PC-9 (cell line): ENCODE measurements at regions not wholly inside any gene's neighbourhood (a gene's known extent, or its start where the extent isn't known, plus 50 kb on each side); places are given as distances from the start of the nearest gene placed in this dataset.
A peak's percentile ranks its signal among the peaks of the same experiment; 100 is the strongest.

Experiments
- BruUV-seq: library from RNA; stranded (reverse); fragments of 400-500 nt; replicated peaks from 2 replicates; lab custom pipeline; 2021; lab: Mats Ljungman, UMichigan
- CTCF ChIA-PET: fragments of 300-600 bp; sonication (Branson Sonifier 250); formaldehyde crosslinking; loops from one replicate; lab custom pipeline; 2022; ENCODE audit warnings: antibody characterized with exemption; lab: Charles Lee
- POLR2A ChIA-PET: fragments of 300-600 bp; sonication (Branson Sonifier 250); formaldehyde crosslinking; loops from one replicate; lab custom pipeline; 2022; ENCODE audit warnings: antibody characterized with exemption; ENCODE audit not compliant: unreplicated experiment; lab: Charles Lee
- DNase-seq, 2 experiments: peaks; one replicate each; pipeline versions ENCODE4 v3.0.0 to v3.0.0-alpha.2; 2015 to 2022; ENCODE audit warnings: mixed read lengths in 1 of 2
- H2AFZ ChIP-seq: fragments of 200-600 bp; sonication (generic); 2 replicates; pipeline ENCODE4 v1.8.1; 2017; ENCODE audit warnings: antibody characterized with exemption
- H3F3A ChIP-seq: fragments of 200-600 bp; sonication (generic); 2 replicates; pipeline ENCODE4 v1.8.1; 2017; ENCODE audit warnings: antibody characterized with exemption, mild to moderate bottlenecking, low read depth; ENCODE audit not compliant: insufficient read depth
- H3K27ac ChIP-seq: fragments of 200-600 bp; sonication (generic); 2 replicates; pipeline ENCODE4 v1.6.1; 2016; ENCODE audit warnings: mixed run types
- H3K27me3 ChIP-seq: fragments of 200-600 bp; sonication (generic); 2 replicates; pipeline ENCODE4 v1.6.1; 2016; ENCODE audit warnings: low read depth, mixed run types; ENCODE audit not compliant: insufficient read depth
- H3K36me3 ChIP-seq: fragments of 200-600 bp; sonication (generic); 2 replicates; pipeline ENCODE4 v1.6.1; 2016; ENCODE audit warnings: low read depth, mixed run types
- H3K4me1 ChIP-seq: fragments of 200-600 bp; sonication (generic); replicated peaks from 2 replicates; pipeline ENCODE4 v1.6.1; 2016; ENCODE audit warnings: mixed run types; ENCODE audit not compliant: insufficient read depth
- H3K4me2 ChIP-seq: fragments of 200-600 bp; sonication (generic); 2 replicates; pipeline ENCODE4 v1.6.1; 2017; ENCODE audit warnings: mixed run types
- H3K4me3 ChIP-seq: fragments of 200-600 bp; sonication (generic); 2 replicates; pipeline ENCODE4 v1.6.1; 2016; ENCODE audit warnings: mixed run types
- H3K79me2 ChIP-seq: fragments of 200-600 bp; sonication (generic); 2 replicates; pipeline ENCODE4 v1.6.1; 2017; ENCODE audit warnings: low read depth, mixed run types
- H3K9me2 ChIP-seq: fragments of 200-600 bp; sonication (generic); 2 replicates; pipeline ENCODE4 v1.8.1; 2017; ENCODE audit warnings: mild to moderate bottlenecking; ENCODE audit not compliant: insufficient read depth
- H3K9me3 ChIP-seq: fragments of 200-600 bp; sonication (generic); 2 replicates; pipeline ENCODE4 v1.8.1; 2016; ENCODE audit warnings: low read depth; ENCODE audit not compliant: insufficient read depth
- H4K20me1 ChIP-seq: fragments of 200-600 bp; sonication (generic); 2 replicates; pipeline ENCODE4 v1.8.1; 2017; ENCODE audit not compliant: insufficient read depth
- EZH2 ChIP-seq: fragments of 200-600 bp; sonication (generic); IDR thresholded peaks from 2 replicates; pipeline ENCODE4 v1.8.0; 2017; ENCODE audit warnings: antibody characterized with exemption, low read depth
- intact Hi-C: fragments of 100-400 bp; cut with micrococcal nuclease; formaldehyde crosslinking; loops from one replicate; pipeline ENCODE4 v1.10.0; 2022; ENCODE audit not compliant: unreplicated experiment
- TF ChIP-seq, protein P1 (sequence below): fragments of 200-600 bp; sonication (generic); conservative IDR thresholded peaks from 2 replicates; pipeline ENCODE4 v1.6.1; 2017; ENCODE audit warnings: mixed run types, antibody characterized with exemption, mild to moderate bottlenecking, moderate library complexity

DNA sequence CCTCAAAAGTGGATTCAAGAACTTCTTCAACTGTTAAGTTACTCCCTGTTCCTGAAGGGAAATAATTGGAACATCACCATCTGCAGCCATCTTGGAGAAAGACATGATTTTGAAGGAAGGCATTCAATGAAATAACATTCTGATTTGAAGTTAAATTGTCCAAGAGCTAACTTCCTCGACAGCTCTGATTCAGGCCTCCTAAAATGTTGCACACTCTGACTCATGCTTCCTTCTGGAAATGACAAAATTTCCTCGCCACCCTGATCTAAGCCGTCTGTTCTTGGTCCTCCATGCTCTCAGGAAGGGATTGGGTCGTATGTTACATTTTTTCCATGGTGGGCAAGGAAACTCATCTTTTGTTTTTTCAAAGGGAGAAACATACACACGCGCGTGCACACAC, 496.9 kb upstream of the DIPK2B start:
- H3K27ac ChIP-seq, result no peak overlapping the region
- no peak for TF ChIP-seq EZH2
- TF ChIP-seq, protein P1, sequence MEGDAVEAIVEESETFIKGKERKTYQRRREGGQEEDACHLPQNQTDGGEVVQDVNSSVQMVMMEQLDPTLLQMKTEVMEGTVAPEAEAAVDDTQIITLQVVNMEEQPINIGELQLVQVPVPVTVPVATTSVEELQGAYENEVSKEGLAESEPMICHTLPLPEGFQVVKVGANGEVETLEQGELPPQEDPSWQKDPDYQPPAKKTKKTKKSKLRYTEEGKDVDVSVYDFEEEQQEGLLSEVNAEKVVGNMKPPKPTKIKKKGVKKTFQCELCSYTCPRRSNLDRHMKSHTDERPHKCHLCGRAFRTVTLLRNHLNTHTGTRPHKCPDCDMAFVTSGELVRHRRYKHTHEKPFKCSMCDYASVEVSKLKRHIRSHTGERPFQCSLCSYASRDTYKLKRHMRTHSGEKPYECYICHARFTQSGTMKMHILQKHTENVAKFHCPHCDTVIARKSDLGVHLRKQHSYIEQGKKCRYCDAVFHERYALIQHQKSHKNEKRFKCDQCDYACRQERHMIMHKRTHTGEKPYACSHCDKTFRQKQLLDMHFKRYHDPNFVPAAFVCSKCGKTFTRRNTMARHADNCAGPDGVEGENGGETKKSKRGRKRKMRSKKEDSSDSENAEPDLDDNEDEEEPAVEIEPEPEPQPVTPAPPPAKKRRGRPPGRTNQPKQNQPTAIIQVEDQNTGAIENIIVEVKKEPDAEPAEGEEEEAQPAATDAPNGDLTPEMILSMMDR, result no peak

DNA sequence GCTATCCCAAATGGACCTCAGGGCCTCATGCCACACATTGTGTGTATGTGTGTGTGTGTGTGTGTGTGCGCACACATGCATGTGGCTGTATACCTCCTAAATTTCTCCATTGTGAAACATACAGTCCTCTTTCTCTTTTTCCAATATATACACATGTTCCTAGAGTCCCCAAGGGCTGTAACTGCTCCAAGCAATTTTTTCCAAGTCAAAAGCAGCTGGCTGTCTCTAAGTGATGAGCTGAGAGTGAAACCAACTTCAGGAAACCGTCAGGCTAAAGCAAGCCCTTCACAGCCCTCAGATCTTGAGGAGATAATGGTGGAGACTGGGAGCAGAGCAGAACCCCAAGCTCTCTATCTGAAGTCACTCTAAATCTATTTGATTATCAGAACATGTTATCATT, 496.1 kb upstream of the DIPK2B start:
- Histone ChIP-seq H3K27me3 (no peaks in the 10 kb centered on the region), H3K9me2 (no peaks in the 10 kb centered on the region), H3K4me1 (no peaks in the 10 kb centered on the region), H3K4me2 (no peak overlapping the region), H2AFZ (no peak overlapping the region), H3K9me3 (no peaks in the 10 kb centered on the region), H3K79me2 (no peaks in the 10 kb centered on the region), H3K27ac (no peak overlapping the region), H3K36me3 (no peaks in the 10 kb centered on the region), H3K4me3 (no peak overlapping the region), H4K20me1 (no peaks in the 10 kb centered on the region), H3F3A (no peaks in the 10 kb centered on the region)
- DNase-seq, result no peak
- intact Hi-C loops, result no loop called here
- BruUV-seq, result no TSS peak
- POLR2A ChIA-PET, result no interaction called here
- CTCF ChIA-PET, result no interaction called here
- TF ChIP-seq, protein P1, result no peak
- no peak for TF ChIP-seq EZH2

More for the DNA sequence above, 496.9 kb upstream of the DIPK2B start:
- DNase-seq, result peak in 1 of 2 experiments; percentile 44
- Histone ChIP-seq H3K79me2 (no peaks in the 10 kb centered on the region), H3K4me1 (no peaks in the 10 kb centered on the region), H3F3A (no peaks in the 10 kb centered on the region), H2AFZ (no peak overlapping the region), H3K27me3 (no peaks in the 10 kb centered on the region), H4K20me1 (no peaks in the 10 kb centered on the region), H3K36me3 (no peaks in the 10 kb centered on the region), H3K4me3 (no peak overlapping the region), H3K9me2 (no peaks in the 10 kb centered on the region), H3K9me3 (no peaks in the 10 kb centered on the region), H3K4me2 (no peak overlapping the region)
- CTCF ChIA-PET, result no interaction called here
- no TSS peak for BruUV-seq
- POLR2A ChIA-PET, result no interaction called here
- intact Hi-C loops, result no loop called here

DNA sequence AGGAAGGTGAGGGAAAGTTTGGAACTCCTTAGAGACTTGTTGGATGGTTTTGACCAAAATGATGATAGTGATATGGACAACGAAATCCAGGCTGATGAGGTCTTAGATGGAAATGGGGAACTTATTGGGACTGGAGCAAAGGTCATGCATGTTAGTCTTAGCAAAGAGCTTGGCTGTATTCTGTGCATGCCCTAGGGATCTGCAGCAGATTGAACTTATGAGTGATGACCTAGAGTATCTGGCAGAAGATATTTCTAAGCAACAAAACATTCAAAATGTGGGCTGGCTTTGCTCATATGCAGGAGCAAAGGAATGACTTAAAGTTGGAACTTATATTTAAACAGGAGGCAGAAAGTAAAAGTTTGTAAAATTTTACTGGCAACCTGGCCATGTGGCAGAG, 489.3 kb upstream of the DIPK2B start:
- Histone ChIP-seq H3K4me2 (no peak overlapping the region), H3K27ac (no peak overlapping the region), H2AFZ (no peak overlapping the region), H3K9me2 (no peaks in the 10 kb centered on the region), H3F3A (no peaks in the 10 kb centered on the region), H3K27me3 (no peaks in the 10 kb centered on the region), H3K9me3 (no peaks in the 10 kb centered on the region), H3K36me3 (no peaks in the 10 kb centered on the region), H3K79me2 (no peaks in the 10 kb centered on the region), H3K4me1 (no peaks in the 10 kb centered on the region), H4K20me1 (no peaks in the 10 kb centered on the region), H3K4me3 (no peak overlapping the region)
- ChIA-PET CTCF (no interaction called here), POLR2A (no interaction called here)
- intact Hi-C loops, result no loop called here
- BruUV-seq, result no TSS peak
- DNase-seq, result no peak
- TF ChIP-seq, protein P1, result no peak
- no peak for TF ChIP-seq EZH2
